Panc1 (cell line): ENCODE measurements at regions not wholly inside any gene's neighbourhood (a gene's known extent, or its start where the extent isn't known, plus 50 kb on each side); places are given as distances from the start of the nearest gene placed in this dataset.

Experiments
- ATAC-seq: fragments of 200-7000 bp; cut with Tn5 transposase; 2 replicates; pipeline ENCODE4 v1.9.1; 2020; ENCODE audit warnings: mild to moderate bottlenecking, moderate library complexity
- BruUV-seq: library from RNA; stranded (reverse); fragments of 400-500 nt; replicated peaks from 2 replicates; lab custom pipeline; 2021; lab: Mats Ljungman, UMichigan
- CTCF ChIA-PET: fragments of 300-600 bp; sonication (Branson Sonifier 250); formaldehyde crosslinking; loops from one replicate; lab custom pipeline; 2022; ENCODE audit warnings: antibody characterized with exemption; lab: Charles Lee
- POLR2A ChIA-PET: fragments of 300-600 bp; sonication (Branson Sonifier 250); formaldehyde crosslinking; loops from one replicate; lab custom pipeline; 2022; ENCODE audit warnings: antibody characterized with exemption; lab: Charles Lee
- DNase-seq: peaks from one replicate; pipeline ENCODE4 v3.0.0-alpha.2; 2010; ENCODE audit warnings: low read depth, low spot score
- H3K27ac ChIP-seq: 2 replicates; pipeline ENCODE4 v1.5.1; 2011; ENCODE audit warnings: mild to moderate bottlenecking, low read length, inconsistent platforms
- H3K27me3 ChIP-seq: fragments of 200-500 bp; sonication (Bioruptor generic); 2 replicates; pipeline ENCODE4 v1.6.0; 2014; ENCODE audit warnings: low read length, inconsistent platforms; ENCODE audit not compliant: control insufficient read depth, insufficient read depth
- H3K36me3 ChIP-seq: fragments of 200-500 bp; sonication (Bioruptor generic); 2 replicates; pipeline ENCODE4 v1.5.1; 2014; ENCODE audit warnings: inconsistent platforms, mild to moderate bottlenecking, low read length, moderate library complexity; ENCODE audit not compliant: control insufficient read depth, insufficient read depth
- H3K4me1 ChIP-seq: 2 replicates; pipeline ENCODE4 v1.5.1; 2011; ENCODE audit warnings: inconsistent platforms, mild to moderate bottlenecking, low read length, moderate library complexity; ENCODE audit not compliant: control insufficient read depth, insufficient read depth
- H3K4me3 ChIP-seq, 2 experiments: 2 replicates each; pipeline ENCODE4 v1.5.1; 2011 to 2012; ENCODE audit warnings: low read depth in 2 of 2, low read length in 2 of 2, mild to moderate bottlenecking in 2 of 2, inconsistent platforms in 1 of 2, moderate library complexity in 1 of 2
- H3K9me3 ChIP-seq: fragments of 200-500 bp; sonication (Bioruptor generic); 2 replicates; pipeline ENCODE4 v1.5.1; 2014; ENCODE audit warnings: low read depth, mild to moderate bottlenecking, inconsistent platforms, low read length, moderate library complexity; ENCODE audit not compliant: control insufficient read depth, insufficient read depth
- POLR2AphosphoS5 ChIP-seq: IDR thresholded peaks from 2 replicates; pipeline ENCODE4 v1.6.1; 2012; ENCODE audit warnings: mild to moderate bottlenecking, low read depth, low read length, moderate library complexity
- SIN3A ChIP-seq: IDR thresholded peaks from 2 replicates; pipeline ENCODE4 v1.6.1; 2012; ENCODE audit warnings: low read depth, mild to moderate bottlenecking, low read length, moderate library complexity, borderline replicate concordance; ENCODE audit not compliant: insufficient read depth
- TCF7L2 ChIP-seq: IDR thresholded peaks from 2 replicates; pipeline ENCODE4 v1.6.1; 2011; ENCODE audit warnings: mild to moderate bottlenecking, low read depth, low read length, inconsistent platforms
- in situ Hi-C: cut with HindIII; loops from 2 replicates; pipeline ENCODE4 v1.10.0; 2016; ENCODE audit warnings: low sequenced_read_pairs, low pct_unique_long_range_greater_than_20kb
- intact Hi-C: fragments of 100-400 bp; cut with micrococcal nuclease; formaldehyde crosslinking; loops from one replicate; pipeline ENCODE4 v1.10.0; 2022; ENCODE audit not compliant: unreplicated experiment
- TF ChIP-seq, protein P1 (sequence below): fragments of 450-650 bp; IDR thresholded peaks from 2 replicates; pipeline ENCODE4 v1.5.1; 2017; ENCODE audit warnings: mild to moderate bottlenecking
- TF ChIP-seq, protein P2 (sequence below), 2 experiments: IDR thresholded peaks; 2 replicates each; pipeline ENCODE4 v1.6.1; 2011 to 2012; ENCODE audit warnings: low read depth in 2 of 2, control low read depth in 1 of 2, low read length in 1 of 2, mild to moderate bottlenecking in 1 of 2, moderate library complexity in 1 of 2; ENCODE audit not compliant: insufficient read depth in 1 of 2

GRCh38 chr18:78092901-78093300, 843.3 kb downstream of the GALR1 start:
- in situ Hi-C loops, result no loop called here
- H3K27ac ChIP-seq, result no peak overlapping the region
- 0 out of 2 replicates have a peak, but pooled peaks cover 3% of the 10 kb centered on the region for H3K27me3 ChIP-seq
- H3K9me3 ChIP-seq, result no peaks in the 10 kb centered on the region
- no peak for DNase-seq
- no peak for ATAC-seq
- POLR2A ChIA-PET, result no interaction called here
- H3K4me1 ChIP-seq, result no peaks in the 10 kb centered on the region
- TF ChIP-seq, protein P1, sequence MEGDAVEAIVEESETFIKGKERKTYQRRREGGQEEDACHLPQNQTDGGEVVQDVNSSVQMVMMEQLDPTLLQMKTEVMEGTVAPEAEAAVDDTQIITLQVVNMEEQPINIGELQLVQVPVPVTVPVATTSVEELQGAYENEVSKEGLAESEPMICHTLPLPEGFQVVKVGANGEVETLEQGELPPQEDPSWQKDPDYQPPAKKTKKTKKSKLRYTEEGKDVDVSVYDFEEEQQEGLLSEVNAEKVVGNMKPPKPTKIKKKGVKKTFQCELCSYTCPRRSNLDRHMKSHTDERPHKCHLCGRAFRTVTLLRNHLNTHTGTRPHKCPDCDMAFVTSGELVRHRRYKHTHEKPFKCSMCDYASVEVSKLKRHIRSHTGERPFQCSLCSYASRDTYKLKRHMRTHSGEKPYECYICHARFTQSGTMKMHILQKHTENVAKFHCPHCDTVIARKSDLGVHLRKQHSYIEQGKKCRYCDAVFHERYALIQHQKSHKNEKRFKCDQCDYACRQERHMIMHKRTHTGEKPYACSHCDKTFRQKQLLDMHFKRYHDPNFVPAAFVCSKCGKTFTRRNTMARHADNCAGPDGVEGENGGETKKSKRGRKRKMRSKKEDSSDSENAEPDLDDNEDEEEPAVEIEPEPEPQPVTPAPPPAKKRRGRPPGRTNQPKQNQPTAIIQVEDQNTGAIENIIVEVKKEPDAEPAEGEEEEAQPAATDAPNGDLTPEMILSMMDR, result no peak
- TF ChIP-seq POLR2AphosphoS5, result no peak
- TF ChIP-seq, protein P2, sequence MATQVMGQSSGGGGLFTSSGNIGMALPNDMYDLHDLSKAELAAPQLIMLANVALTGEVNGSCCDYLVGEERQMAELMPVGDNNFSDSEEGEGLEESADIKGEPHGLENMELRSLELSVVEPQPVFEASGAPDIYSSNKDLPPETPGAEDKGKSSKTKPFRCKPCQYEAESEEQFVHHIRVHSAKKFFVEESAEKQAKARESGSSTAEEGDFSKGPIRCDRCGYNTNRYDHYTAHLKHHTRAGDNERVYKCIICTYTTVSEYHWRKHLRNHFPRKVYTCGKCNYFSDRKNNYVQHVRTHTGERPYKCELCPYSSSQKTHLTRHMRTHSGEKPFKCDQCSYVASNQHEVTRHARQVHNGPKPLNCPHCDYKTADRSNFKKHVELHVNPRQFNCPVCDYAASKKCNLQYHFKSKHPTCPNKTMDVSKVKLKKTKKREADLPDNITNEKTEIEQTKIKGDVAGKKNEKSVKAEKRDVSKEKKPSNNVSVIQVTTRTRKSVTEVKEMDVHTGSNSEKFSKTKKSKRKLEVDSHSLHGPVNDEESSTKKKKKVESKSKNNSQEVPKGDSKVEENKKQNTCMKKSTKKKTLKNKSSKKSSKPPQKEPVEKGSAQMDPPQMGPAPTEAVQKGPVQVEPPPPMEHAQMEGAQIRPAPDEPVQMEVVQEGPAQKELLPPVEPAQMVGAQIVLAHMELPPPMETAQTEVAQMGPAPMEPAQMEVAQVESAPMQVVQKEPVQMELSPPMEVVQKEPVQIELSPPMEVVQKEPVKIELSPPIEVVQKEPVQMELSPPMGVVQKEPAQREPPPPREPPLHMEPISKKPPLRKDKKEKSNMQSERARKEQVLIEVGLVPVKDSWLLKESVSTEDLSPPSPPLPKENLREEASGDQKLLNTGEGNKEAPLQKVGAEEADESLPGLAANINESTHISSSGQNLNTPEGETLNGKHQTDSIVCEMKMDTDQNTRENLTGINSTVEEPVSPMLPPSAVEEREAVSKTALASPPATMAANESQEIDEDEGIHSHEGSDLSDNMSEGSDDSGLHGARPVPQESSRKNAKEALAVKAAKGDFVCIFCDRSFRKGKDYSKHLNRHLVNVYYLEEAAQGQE (IDR thresholded peaks at IDR 0.05; ENCODE audit: insufficient read depth in 1 of 2, low read depth in 2 of 2, low read length in 1 of 2), result no peak
- TF ChIP-seq TCF7L2, result no peak
- TF ChIP-seq SIN3A, result no peak
- H3K36me3 ChIP-seq, result no peaks in the 10 kb centered on the region
- no peak overlapping the region for H3K4me3 ChIP-seq
- BruUV-seq, result no TSS peak
- intact Hi-C loops, result no loop called here
- CTCF ChIA-PET, result no interaction called here

DNA sequence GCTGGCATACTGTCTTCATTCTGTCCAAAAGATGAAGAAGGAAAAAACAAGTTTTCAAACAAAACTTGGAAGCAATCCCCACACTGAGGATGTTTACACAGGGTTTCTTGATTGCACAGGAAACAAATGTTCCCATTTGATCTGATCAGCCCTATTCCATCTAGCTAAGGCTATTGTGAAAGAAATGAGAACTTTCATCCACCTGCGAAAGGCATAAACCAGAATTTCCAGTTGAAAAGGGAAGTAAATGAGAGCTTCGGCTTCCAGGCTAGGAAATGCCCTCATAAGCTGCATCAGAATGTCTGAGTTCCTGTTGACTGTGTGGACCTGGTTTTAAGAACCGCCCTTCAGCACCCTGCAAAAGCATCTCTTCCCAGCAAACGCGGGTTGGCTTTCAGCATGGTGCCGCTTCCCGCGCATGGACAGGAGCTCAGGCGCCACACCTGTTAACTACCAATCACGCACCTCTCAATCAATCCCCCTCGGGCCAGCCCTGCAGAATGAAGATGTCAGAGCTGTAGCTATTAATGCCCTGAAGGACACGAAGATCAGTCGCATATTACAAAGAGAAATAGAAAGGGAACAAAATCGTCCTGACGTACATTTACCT, 850.4 kb downstream of the GALR1 start:
- intact Hi-C loops (no loop called here), in situ Hi-C loops (no loop called here)
- Histone ChIP-seq H3K27ac (no peak overlapping the region), H3K4me1 (no peaks in the 10 kb centered on the region), H3K36me3 (no peaks in the 10 kb centered on the region), H3K4me3 (no peak overlapping the region), H3K9me3 (no peaks in the 10 kb centered on the region), H3K27me3 (0 out of 2 replicates have a peak, but pooled peaks cover 3% of the 10 kb centered on the region)
- no peak for ATAC-seq
- DNase-seq, result no peak
- ChIA-PET POLR2A (no interaction called here), CTCF (no interaction called here)
- BruUV-seq, result no TSS peak
- TF ChIP-seq, protein P1, result no peak
- TF ChIP-seq TCF7L2, result no peak
- TF ChIP-seq, protein P2 (IDR thresholded peaks at IDR 0.05; ENCODE audit: insufficient read depth in 1 of 2, low read depth in 2 of 2, low read length in 1 of 2), result no peak
- TF ChIP-seq POLR2AphosphoS5, result no peak
- no peak for TF ChIP-seq SIN3A
